ENCODE measurements at regions not wholly inside any gene's neighbourhood (a gene's known extent, or its start where the extent isn't known, plus 50 kb on each side); places are given as distances from the start of the nearest gene placed in this dataset.

GRCh38 chr4:126136922-126137781, 822.4 kb downstream of the FAT4 start:
- DNase-seq, result no peak
- no peak overlapping the region for H3K4me3 ChIP-seq (ENCODE audit: low read depth, low read length)
- no peaks in the 10 kb centered on the region for H3K36me3 ChIP-seq
- no peaks in the 10 kb centered on the region for H3K27me3 ChIP-seq (ENCODE audit: insufficient read depth, low read depth, severe bottlenecking)
- H3K27ac ChIP-seq, result no peak overlapping the region
- TF ChIP-seq CTCF (IDR thresholded peaks at IDR 0.05; ENCODE audit: low read depth, low read length), result no peak
- no peaks in the 10 kb centered on the region for H3K9me3 ChIP-seq (ENCODE audit: severe bottlenecking)

GRCh38 chr4:126137782-126138170, 823.0 kb downstream of the FAT4 start:
- TF ChIP-seq CTCF (IDR thresholded peaks at IDR 0.05; ENCODE audit: low read depth, low read length), result no peak
- no peak for DNase-seq
- Histone ChIP-seq H3K27me3 (ENCODE audit: insufficient read depth, low read depth, severe bottlenecking) (no peaks in the 10 kb centered on the region), H3K27ac (no peak overlapping the region), H3K9me3 (ENCODE audit: severe bottlenecking) (no peaks in the 10 kb centered on the region), H3K36me3 (no peaks in the 10 kb centered on the region), H3K4me3 (ENCODE audit: low read depth, low read length) (no peak overlapping the region)

GRCh38 chr4:126144543-126145237, 829.9 kb downstream of the FAT4 start:
- no peaks in the 10 kb centered on the region for H3K36me3 ChIP-seq
- H3K9me3 ChIP-seq (ENCODE audit: severe bottlenecking), result no peaks in the 10 kb centered on the region
- TF ChIP-seq CTCF (IDR thresholded peaks at IDR 0.05; ENCODE audit: low read depth, low read length), result no peak
- DNase-seq, result no peak
- no peak overlapping the region for H3K27ac ChIP-seq
- H3K4me3 ChIP-seq (ENCODE audit: low read depth, low read length), result no peak overlapping the region
- no peaks in the 10 kb centered on the region for H3K27me3 ChIP-seq (ENCODE audit: insufficient read depth, low read depth, severe bottlenecking)

- no peak for DNase-seq
- TF ChIP-seq CTCF (IDR thresholded peaks at IDR 0.05; ENCODE audit: low read depth, low read length), result no peak
- Histone ChIP-seq H3K27me3 (ENCODE audit: insufficient read depth, low read depth, severe bottlenecking) (no peaks in the 10 kb centered on the region), H3K9me3 (ENCODE audit: severe bottlenecking) (no peaks in the 10 kb centered on the region), H3K36me3 (no peaks in the 10 kb centered on the region), H3K27ac (no peak overlapping the region), H3K4me3 (ENCODE audit: low read depth, low read length) (no peak overlapping the region)
Observed at GRCh38 chr4:126168484-126168883, 853.7 kb downstream of the FAT4 start.

GRCh38 chr4:126172126-126172525, 857.4 kb downstream of the FAT4 start:
- H3K4me3 ChIP-seq (ENCODE audit: low read depth, low read length), result no peak overlapping the region
- H3K27ac ChIP-seq, result no peak overlapping the region
- no peak for TF ChIP-seq CTCF (IDR thresholded peaks at IDR 0.05; ENCODE audit: low read depth, low read length)
- H3K9me3 ChIP-seq (ENCODE audit: severe bottlenecking), result no peaks in the 10 kb centered on the region
- DNase-seq, result no peak
- no peaks in the 10 kb centered on the region for H3K27me3 ChIP-seq (ENCODE audit: insufficient read depth, low read depth, severe bottlenecking)
- H3K36me3 ChIP-seq, result no peaks in the 10 kb centered on the region
